ENCODE measurements at regions not wholly inside any gene's neighbourhood (a gene's known extent, or its start where the extent isn't known, plus 50 kb on each side); places are given as distances from the start of the nearest gene placed in this dataset.
"Not testable (repeated sequence)": the region's sequence is repeated elsewhere in the genome, so short reads cannot be mapped to it uniquely, and the experiment has no call there.

DNA sequence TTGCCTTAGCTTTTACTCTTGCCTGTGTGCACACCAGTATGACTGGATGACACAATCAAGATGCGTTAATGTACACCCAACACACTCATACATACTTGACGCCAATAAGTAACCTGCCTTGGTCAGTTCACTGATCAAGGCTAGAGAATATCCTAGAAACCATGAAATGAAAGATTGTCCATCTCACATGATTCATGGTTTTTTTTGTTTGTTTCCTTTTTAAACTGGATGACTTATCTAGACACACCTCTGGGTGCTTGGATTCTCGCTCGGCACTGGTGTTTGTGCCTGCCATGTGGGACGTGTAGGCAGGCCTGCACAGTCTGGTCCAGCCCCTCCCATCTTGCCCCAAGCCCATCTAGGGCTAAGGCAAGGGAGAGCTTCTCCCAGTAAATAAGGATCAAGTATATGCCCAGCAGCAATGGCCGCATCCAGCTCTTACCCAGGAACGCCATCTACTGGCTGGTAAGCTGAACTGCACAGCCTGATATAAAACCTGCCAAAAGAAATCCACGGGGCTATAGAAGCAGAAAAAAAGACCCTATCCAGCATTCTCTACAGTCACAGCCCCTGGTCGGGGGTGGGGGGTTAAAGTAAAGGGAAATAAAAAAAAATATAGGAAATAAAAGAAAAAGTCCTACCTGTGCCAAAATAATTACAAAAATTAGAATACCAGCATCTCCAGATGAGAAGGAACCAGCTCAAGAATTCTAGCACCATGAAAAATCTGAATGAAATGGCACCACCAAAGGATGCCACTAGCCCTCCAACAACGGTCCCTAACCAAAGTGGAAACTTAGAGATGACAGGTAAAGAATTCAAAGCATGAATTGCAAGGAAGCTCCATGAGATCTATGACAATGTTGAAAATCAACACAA, 73.3 kb downstream of the OTOR start:
- peak; percentile 57 to 74 (median 67) for ATAC-seq
- WGBS (ENCODE audit: insufficient coverage) = 65% methylated on average over 7 of the region's 10 CpGs

DNA sequence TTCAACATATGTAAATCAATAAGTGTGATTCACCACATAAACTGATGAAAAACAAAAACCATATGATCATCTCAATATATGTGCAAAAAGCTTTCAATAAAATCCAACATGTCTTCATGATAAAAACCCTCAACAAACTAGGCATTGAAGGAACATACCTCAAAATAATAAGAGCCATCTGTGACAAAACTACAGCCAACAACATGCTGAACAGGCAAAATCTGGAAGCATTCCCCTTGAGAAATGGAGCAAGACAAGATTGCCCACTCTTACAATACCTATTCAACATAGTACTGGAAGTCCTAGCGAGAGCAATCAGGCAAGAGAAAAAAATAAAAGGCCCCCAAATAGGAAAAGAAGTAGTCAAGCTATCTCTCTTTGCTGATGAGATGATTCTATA, 76.5 kb downstream of the OTOR start:
- no peak overlapping the region for H3K4me3 ChIP-seq (ENCODE audit: low read length)
- TF ChIP-seq, protein P1, sequence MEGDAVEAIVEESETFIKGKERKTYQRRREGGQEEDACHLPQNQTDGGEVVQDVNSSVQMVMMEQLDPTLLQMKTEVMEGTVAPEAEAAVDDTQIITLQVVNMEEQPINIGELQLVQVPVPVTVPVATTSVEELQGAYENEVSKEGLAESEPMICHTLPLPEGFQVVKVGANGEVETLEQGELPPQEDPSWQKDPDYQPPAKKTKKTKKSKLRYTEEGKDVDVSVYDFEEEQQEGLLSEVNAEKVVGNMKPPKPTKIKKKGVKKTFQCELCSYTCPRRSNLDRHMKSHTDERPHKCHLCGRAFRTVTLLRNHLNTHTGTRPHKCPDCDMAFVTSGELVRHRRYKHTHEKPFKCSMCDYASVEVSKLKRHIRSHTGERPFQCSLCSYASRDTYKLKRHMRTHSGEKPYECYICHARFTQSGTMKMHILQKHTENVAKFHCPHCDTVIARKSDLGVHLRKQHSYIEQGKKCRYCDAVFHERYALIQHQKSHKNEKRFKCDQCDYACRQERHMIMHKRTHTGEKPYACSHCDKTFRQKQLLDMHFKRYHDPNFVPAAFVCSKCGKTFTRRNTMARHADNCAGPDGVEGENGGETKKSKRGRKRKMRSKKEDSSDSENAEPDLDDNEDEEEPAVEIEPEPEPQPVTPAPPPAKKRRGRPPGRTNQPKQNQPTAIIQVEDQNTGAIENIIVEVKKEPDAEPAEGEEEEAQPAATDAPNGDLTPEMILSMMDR (IDR thresholded peaks at IDR 0.05) = no peak
- WGBS (ENCODE audit: insufficient coverage) = 50% methylated on average over 1 of the region's 1 CpG
- no peaks in the 10 kb centered on the region for H3K36me3 ChIP-seq (ENCODE audit: control insufficient read depth, insufficient read depth, low read length)
- DNase-seq (no peak), ATAC-seq (no peak)
- no peaks in the 10 kb centered on the region for H3K27me3 ChIP-seq (ENCODE audit: control insufficient read depth, insufficient read depth, low read length)
- intact Hi-C loops (cut with micrococcal nuclease) = no loop called here
- H3K27ac ChIP-seq (ENCODE audit: low read length) = no peak overlapping the region
- no peak overlapping the region for H3K27ac Mint-ChIP-seq
- H3K4me1 Mint-ChIP-seq = no peaks in the 10 kb centered on the region
- peaks cover 3 to 9% of the 10 kb centered on the region in 2 donors for H3K27me3 Mint-ChIP-seq (ENCODE audit: low read depth in 2 of 2)
- no peaks in the 10 kb centered on the region for H3K4me1 ChIP-seq (ENCODE audit: control insufficient read depth, insufficient read depth, low read length)
- no peaks in the 10 kb centered on the region for H3K9me3 ChIP-seq (ENCODE audit: control insufficient read depth, insufficient read depth, low read length)
- no peaks in the 10 kb centered on the region for H3K36me3 Mint-ChIP-seq
- peaks cover 0 to 2% of the 10 kb centered on the region in 2 donors for H3K9me3 Mint-ChIP-seq
- H3K4me3 Mint-ChIP-seq = no peak overlapping the region

More for the DNA sequence above, 73.3 kb downstream of the OTOR start:
- no peaks in the 10 kb centered on the region for H3K9me3 ChIP-seq (ENCODE audit: control insufficient read depth, insufficient read depth, low read length)
- H3K36me3 Mint-ChIP-seq = no peaks in the 10 kb centered on the region
- no peak overlapping the region for H3K4me3 ChIP-seq (ENCODE audit: low read length)
- no peak overlapping the region for H3K27ac ChIP-seq (ENCODE audit: low read length)
- H3K36me3 ChIP-seq (ENCODE audit: control insufficient read depth, insufficient read depth, low read length) = no peaks in the 10 kb centered on the region
- H3K4me3 Mint-ChIP-seq = no peak overlapping the region
- no peaks in the 10 kb centered on the region for H3K4me1 ChIP-seq (ENCODE audit: control insufficient read depth, insufficient read depth, low read length)
- H3K4me1 Mint-ChIP-seq = no peaks in the 10 kb centered on the region
- peak in 1 of 2 donors; percentile 61 for DNase-seq
- TF ChIP-seq, protein P1 (IDR thresholded peaks at IDR 0.05) = peak; percentile 74
- peaks cover 0 to 2% of the 10 kb centered on the region in 2 donors for H3K9me3 Mint-ChIP-seq
- H3K27me3 ChIP-seq (ENCODE audit: control insufficient read depth, insufficient read depth, low read length) = no peaks in the 10 kb centered on the region
- peaks cover 1 to 9% of the 10 kb centered on the region in 2 donors for H3K27me3 Mint-ChIP-seq (ENCODE audit: low read depth in 2 of 2)
- no peak overlapping the region for H3K27ac Mint-ChIP-seq
- intact Hi-C loops (cut with micrococcal nuclease) = no loop called here

DNA sequence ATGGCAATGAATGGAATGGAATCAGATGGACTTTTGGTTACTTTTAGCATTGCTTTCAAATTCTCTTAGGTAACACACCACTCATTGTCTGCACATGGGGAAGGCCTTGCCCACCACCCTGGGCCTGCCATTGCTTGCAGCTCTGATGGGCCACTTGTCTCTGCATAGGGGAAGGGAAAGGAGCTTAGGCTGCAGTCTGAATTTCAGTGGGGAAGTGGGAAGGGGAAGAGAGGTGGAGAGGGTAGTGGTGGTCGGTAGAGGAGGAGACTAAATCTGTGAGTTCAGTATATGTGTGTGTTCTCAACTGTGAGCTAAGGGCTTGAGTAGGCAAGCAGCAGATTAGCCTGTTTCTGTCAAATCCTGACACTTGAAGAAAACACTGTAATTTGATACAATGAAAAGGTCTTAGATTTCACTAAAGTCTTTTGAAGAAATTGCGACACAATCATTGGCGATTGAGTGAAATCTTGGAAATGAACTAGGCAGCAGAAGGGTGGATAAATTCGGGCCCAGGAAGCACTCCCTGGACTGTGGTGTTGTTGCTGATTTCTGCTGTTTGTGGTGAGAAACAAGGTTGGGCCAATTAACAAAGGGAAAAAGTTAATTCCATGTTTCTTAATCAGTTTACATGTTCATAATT, 80.6 kb downstream of the OTOR start:
- TF ChIP-seq, protein P1 (IDR thresholded peaks at IDR 0.05) = no peak
- H3K27me3 Mint-ChIP-seq (ENCODE audit: low read depth in 2 of 2) = peaks cover 0 to 7% of the 10 kb centered on the region in 2 donors
- H3K27ac Mint-ChIP-seq = no peak overlapping the region
- ATAC-seq (no peak), DNase-seq (no peak)
- H3K36me3 Mint-ChIP-seq = no peaks in the 10 kb centered on the region
- 67% methylated on average over 4 of the region's 4 CpGs for WGBS (ENCODE audit: insufficient coverage)
- no peaks in the 10 kb centered on the region for H3K27me3 ChIP-seq (ENCODE audit: control insufficient read depth, insufficient read depth, low read length)
- H3K4me3 ChIP-seq (ENCODE audit: low read length) = no peak overlapping the region
- no peaks in the 10 kb centered on the region for H3K36me3 ChIP-seq (ENCODE audit: control insufficient read depth, insufficient read depth, low read length)
- H3K4me3 Mint-ChIP-seq = no peak overlapping the region
- intact Hi-C loops (cut with micrococcal nuclease) = no loop called here
- H3K4me1 Mint-ChIP-seq = no peaks in the 10 kb centered on the region
- H3K27ac ChIP-seq (ENCODE audit: low read length) = no peak overlapping the region
- H3K9me3 Mint-ChIP-seq = peaks cover 0 to 4% of the 10 kb centered on the region in 2 donors
- no peaks in the 10 kb centered on the region for H3K9me3 ChIP-seq (ENCODE audit: control insufficient read depth, insufficient read depth, low read length)
- no peaks in the 10 kb centered on the region for H3K4me1 ChIP-seq (ENCODE audit: control insufficient read depth, insufficient read depth, low read length)

DNA sequence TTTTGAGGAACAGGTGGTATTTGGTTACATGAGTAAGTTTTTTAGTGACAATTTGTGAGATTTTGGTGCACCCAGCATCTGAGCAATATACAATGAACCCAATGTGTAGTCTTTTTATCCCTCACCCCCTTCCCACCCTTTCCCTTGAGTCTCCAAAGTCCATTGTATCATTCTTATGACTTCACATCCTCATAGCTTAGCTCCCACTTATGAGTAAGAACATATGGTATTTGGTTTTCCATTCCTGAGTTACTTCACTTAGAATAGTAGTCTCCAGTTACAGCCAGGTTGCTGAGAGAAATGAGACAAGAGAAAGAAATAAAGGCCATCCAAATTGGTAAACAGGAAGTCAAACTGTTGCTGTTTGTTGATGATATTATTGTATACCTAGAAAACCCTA, 87.5 kb downstream of the OTOR start:
- H3K27ac ChIP-seq (ENCODE audit: low read length); H3K4me1 Mint-ChIP-seq: not testable (repeated sequence)

More for the DNA sequence above, 87.5 kb downstream of the OTOR start:
- H3K36me3 Mint-ChIP-seq; H3K27ac Mint-ChIP-seq; H3K27me3 Mint-ChIP-seq (ENCODE audit: low read depth in 2 of 2); H3K4me1 ChIP-seq (ENCODE audit: control insufficient read depth, insufficient read depth, low read length); DNase-seq; H3K36me3 ChIP-seq (ENCODE audit: control insufficient read depth, insufficient read depth, low read length); H3K4me3 Mint-ChIP-seq; H3K9me3 Mint-ChIP-seq; H3K4me3 ChIP-seq (ENCODE audit: low read length); intact Hi-C loops (cut with micrococcal nuclease); H3K9me3 ChIP-seq (ENCODE audit: control insufficient read depth, insufficient read depth, low read length); H3K27me3 ChIP-seq (ENCODE audit: control insufficient read depth, insufficient read depth, low read length); ATAC-seq: not testable (repeated sequence)

Measured in natural killer cell (primary cell).